SK-N-SH treated with all-trans-retinoic acid at 6 μM for 48 hours (cell line): ENCODE measurements at regions not wholly inside any gene's neighbourhood (a gene's known extent, or its start where the extent isn't known, plus 50 kb on each side); places are given as distances from the start of the nearest gene placed in this dataset.

Experiments
- ARNTL ChIP-seq: fragments of 450-650 bp; formaldehyde crosslinking; IDR thresholded peaks from 2 replicates; pipeline ENCODE4 v1.5.0; 2020; ENCODE audit warnings: low read depth, mild to moderate bottlenecking, moderate library complexity, borderline replicate concordance
- CREB5 ChIP-seq: fragments of 250-450 bp; sonication (Bioruptor Pico); IDR thresholded peaks from 2 replicates; pipeline ENCODE4 v1.5.1; 2020; ENCODE audit warnings: low read depth, mild to moderate bottlenecking, moderate library complexity
- PATZ1 ChIP-seq: fragments of 250-450 bp; sonication (Bioruptor Pico); IDR thresholded peaks from 2 replicates; pipeline ENCODE4 v1.8.0; 2020; ENCODE audit warnings: mild to moderate bottlenecking, moderate library complexity, borderline replicate concordance
- RARB ChIP-seq: fragments of 250-450 bp; sonication (Bioruptor Pico); IDR thresholded peaks from 2 replicates; pipeline ENCODE4 v1.8.0; 2021; ENCODE audit warnings: mild to moderate bottlenecking, moderate library complexity
- ZFP30 ChIP-seq: fragments of 450-650 bp; formaldehyde crosslinking; IDR thresholded peaks from 2 replicates; pipeline ENCODE4 v1.5.0; 2022; ENCODE audit warnings: mild to moderate bottlenecking, moderate library complexity
- ZNF565 ChIP-seq: fragments of 450-650 bp; formaldehyde crosslinking; conservative IDR thresholded peaks from 2 replicates; pipeline ENCODE4 v1.5.0; 2020; ENCODE audit warnings: low read depth, mild to moderate bottlenecking, moderate library complexity
- ZNF8 ChIP-seq: fragments of 450-650 bp; formaldehyde crosslinking; IDR thresholded peaks from 2 replicates; pipeline ENCODE4 v1.5.0; 2020; ENCODE audit warnings: mild to moderate bottlenecking, moderate library complexity
- TF ChIP-seq, protein P1 (sequence below): fragments of 250-450 bp; sonication (Bioruptor Pico); IDR thresholded peaks from 2 replicates; pipeline ENCODE4 v1.8.0; 2021; ENCODE audit warnings: low read depth, mild to moderate bottlenecking, moderate library complexity, borderline replicate concordance

DNA sequence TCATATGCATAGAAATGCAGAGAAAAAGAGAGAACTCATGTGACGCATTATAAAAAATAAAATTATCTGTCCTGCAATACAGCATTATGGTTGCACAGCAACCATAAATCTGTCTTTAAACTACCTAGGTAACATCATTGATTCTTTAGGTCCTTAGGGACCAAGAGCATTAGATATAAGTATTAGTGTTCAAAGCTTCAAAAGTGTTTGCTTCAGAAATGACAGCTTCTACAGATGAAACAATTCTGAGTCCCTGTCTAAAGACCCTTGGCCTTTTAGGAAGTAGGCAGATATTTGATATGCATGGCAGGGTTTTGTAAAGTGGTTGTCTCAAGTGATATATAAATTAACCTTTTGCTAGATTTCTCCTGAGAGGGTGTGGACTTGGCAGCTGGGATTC lies 454.2 kb downstream of the GBE1 start:
- TF ChIP-seq, protein P1, sequence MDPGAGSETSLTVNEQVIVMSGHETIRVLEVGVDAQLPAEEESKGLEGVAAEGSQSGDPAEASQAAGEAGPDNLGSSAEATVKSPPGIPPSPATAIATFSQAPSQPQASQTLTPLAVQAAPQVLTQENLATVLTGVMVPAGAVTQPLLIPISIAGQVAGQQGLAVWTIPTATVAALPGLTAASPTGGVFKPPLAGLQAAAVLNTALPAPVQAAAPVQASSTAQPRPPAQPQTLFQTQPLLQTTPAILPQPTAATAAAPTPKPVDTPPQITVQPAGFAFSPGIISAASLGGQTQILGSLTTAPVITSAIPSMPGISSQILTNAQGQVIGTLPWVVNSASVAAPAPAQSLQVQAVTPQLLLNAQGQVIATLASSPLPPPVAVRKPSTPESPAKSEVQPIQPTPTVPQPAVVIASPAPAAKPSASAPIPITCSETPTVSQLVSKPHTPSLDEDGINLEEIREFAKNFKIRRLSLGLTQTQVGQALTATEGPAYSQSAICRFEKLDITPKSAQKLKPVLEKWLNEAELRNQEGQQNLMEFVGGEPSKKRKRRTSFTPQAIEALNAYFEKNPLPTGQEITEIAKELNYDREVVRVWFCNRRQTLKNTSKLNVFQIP (CRISPR knock-in tag): no peak
- TF ChIP-seq RARB (no peak), ZNF8 (CRISPR knock-in tag) (no peak), ZNF565 (CRISPR knock-in tag) (no peak), CREB5 (CRISPR knock-in tag) (no peak), ARNTL (CRISPR knock-in tag) (no peak), PATZ1 (CRISPR knock-in tag) (no peak), ZFP30 (no peak)
